Renal pelvis (tissue), 1 donor: ENCODE measurements at regions not wholly inside any gene's neighbourhood (a gene's known extent, or its start where the extent isn't known, plus 50 kb on each side); places are given as distances from the start of the nearest gene placed in this dataset.
"Not testable (repeated sequence)": the region's sequence is repeated elsewhere in the genome, so short reads cannot be mapped to it uniquely, and the experiment has no call there.

Experiments
- DNase-seq: peaks from one replicate; pipeline ENCODE4 v3.0.0-alpha.2; 2013

GRCh38 chr4:33470805-33471204, 2750.6 kb downstream of the PCDH7 start:
- no peak for DNase-seq

- no peak for DNase-seq
Observed at GRCh38 chr4:33477715-33478114, 2757.5 kb downstream of the PCDH7 start.

GRCh38 chr4:33482773-33483172, 2761.5 kb downstream of the ARAP2 start:
- no peak for DNase-seq

- no peak for DNase-seq
Observed at GRCh38 chr4:33485111-33485510, 2759.2 kb downstream of the ARAP2 start.

GRCh38 chr4:33493231-33493630, 2751.1 kb downstream of the ARAP2 start:
- no peak for DNase-seq

- no peak for DNase-seq
Observed at GRCh38 chr4:33494150-33494549, 2750.2 kb downstream of the ARAP2 start.

GRCh38 chr4:33501587-33501986, 2742.7 kb downstream of the ARAP2 start:
- DNase-seq = not testable (repeated sequence)

- no peak for DNase-seq
Observed at GRCh38 chr4:33512397-33512796, 2731.9 kb downstream of the ARAP2 start.

GRCh38 chr4:33518856-33519255, 2725.5 kb downstream of the ARAP2 start:
- DNase-seq = no peak

GRCh38 chr4:33532821-33533220, 2711.5 kb downstream of the ARAP2 start:
- no peak for DNase-seq

GRCh38 chr4:33536898-33537297, 2707.4 kb downstream of the ARAP2 start:
- DNase-seq = no peak

- no peak for DNase-seq
Observed at GRCh38 chr4:33537527-33537926, 2706.8 kb downstream of the ARAP2 start.

GRCh38 chr4:33543941-33544450, 2700.3 kb downstream of the ARAP2 start:
- no peak for DNase-seq

GRCh38 chr4:33551244-33551643, 2693.1 kb downstream of the ARAP2 start:
- DNase-seq = no peak

- DNase-seq = no peak
Observed at GRCh38 chr4:33561259-33561658, 2683.1 kb downstream of the ARAP2 start.

GRCh38 chr4:33566649-33567048, 2677.7 kb downstream of the ARAP2 start:
- DNase-seq = no peak

GRCh38 chr4:33577791-33578190, 2666.5 kb downstream of the ARAP2 start:
- DNase-seq = no peak

GRCh38 chr4:33579951-33580350, 2664.4 kb downstream of the ARAP2 start:
- DNase-seq = no peak

- no peak for DNase-seq
Observed at GRCh38 chr4:33592701-33593100, 2651.6 kb downstream of the ARAP2 start.

GRCh38 chr4:33606951-33607350, 2637.4 kb downstream of the ARAP2 start:
- no peak for DNase-seq

GRCh38 chr4:33616121-33616520, 2628.2 kb downstream of the ARAP2 start:
- DNase-seq = no peak

GRCh38 chr4:33625748-33626147, 2618.6 kb downstream of the ARAP2 start:
- no peak for DNase-seq

- no peak for DNase-seq
Observed at GRCh38 chr4:33626221-33626620, 2618.1 kb downstream of the ARAP2 start.

GRCh38 chr4:33628296-33628695, 2616.0 kb downstream of the ARAP2 start:
- no peak for DNase-seq

- no peak for DNase-seq
Observed at GRCh38 chr4:33649015-33649414, 2595.3 kb downstream of the ARAP2 start.
